Peyer's patch (tissue), 4 donors: ENCODE measurements at regions not wholly inside any gene's neighbourhood (a gene's known extent, or its start where the extent isn't known, plus 50 kb on each side); places are given as distances from the start of the nearest gene placed in this dataset.

Experiments
- DNase-seq, 3 donors: peaks; one replicate each; pipeline ENCODE4 v3.0.0-alpha.2; 2017 to 2019
- H3K27ac ChIP-seq, 4 donors: fragments of 200-600 bp; sonication (generic); one replicate each; pipeline ENCODE4 v1.5.1; 2016 to 2019
- H3K27me3 ChIP-seq, 2 donors: fragments of 200-600 bp; sonication (generic); one replicate each; pipeline ENCODE4 v1.5.1; 2019
- H3K36me3 ChIP-seq, 3 donors: fragments of 200-600 bp; sonication (generic); one replicate each; pipeline ENCODE4 v1.5.1; 2016 to 2019
- H3K4me1 ChIP-seq, 4 donors: fragments of 200-600 bp; sonication (generic); one replicate each; pipeline ENCODE4 v1.5.1; 2016 to 2019
- H3K4me3 ChIP-seq, 4 donors: fragments of 200-600 bp; sonication (generic); 1 replicate in 3 of 4; 2 replicates in 1 of 4; pipeline ENCODE4 v1.5.1; 2016 to 2019; ENCODE audit warnings: mild to moderate bottlenecking in 1 of 4
- H3K9me3 ChIP-seq, 4 donors: fragments of 200-600 bp; sonication (generic); one replicate each; pipeline ENCODE4 v1.5.1; 2016 to 2019; ENCODE audit warnings: mild to moderate bottlenecking in 1 of 4
- CTCF ChIP-seq, 6 experiments: fragments of 450-650 bp in 4 of 6; fragments of 200-600 bp in 2 of 6; sonication (generic) in 1 of 6; IDR thresholded peaks; one replicate each; pipeline ENCODE4 v1.5.1; 2017 to 2019; ENCODE audit warnings: antibody characterized with exemption in 6 of 6, mild to moderate bottlenecking in 3 of 6, moderate library complexity in 1 of 6
- POLR2A ChIP-seq, 2 donors: fragments of 450-650 bp; IDR thresholded peaks; one replicate each; pipeline ENCODE4 v1.5.1; 2017; ENCODE audit warnings: antibody characterized with exemption in 2 of 2, mild to moderate bottlenecking in 2 of 2, moderate library complexity in 2 of 2

DNA sequence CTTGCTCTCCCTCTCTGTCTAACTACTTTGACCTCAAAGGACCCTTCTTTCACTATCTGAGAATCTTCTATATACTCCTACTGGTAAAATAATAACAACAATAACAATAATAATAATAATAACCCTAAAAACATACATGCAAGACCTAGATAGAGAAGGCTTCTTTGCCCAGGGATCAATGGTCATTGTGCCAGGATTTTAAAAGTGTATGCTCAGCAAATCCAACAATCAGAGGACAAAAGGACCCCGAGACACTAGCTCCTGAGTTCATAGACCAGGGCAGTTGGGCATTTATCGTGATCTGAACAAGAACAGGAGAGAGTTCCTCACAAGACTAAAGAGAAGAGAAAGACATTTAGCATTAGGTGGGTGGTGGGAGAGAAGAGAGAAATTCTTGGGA, 358.5 kb downstream of the DAD1 start:
- Histone ChIP-seq H3K9me3 (no peaks in the 10 kb centered on the region), H3K4me1 (no peaks in the 10 kb centered on the region), H3K27me3 (no peaks in the 10 kb centered on the region), H3K27ac (no peak overlapping the region), H3K4me3 (no peak overlapping the region), H3K36me3 (no peaks in the 10 kb centered on the region)
- TF ChIP-seq POLR2A (IDR thresholded peaks at IDR 0.05), result no peak
- no peak for TF ChIP-seq CTCF (IDR thresholded peaks at IDR 0.05)
- DNase-seq, result no peak

- Histone ChIP-seq H3K9me3 (no peaks in the 10 kb centered on the region), H3K27me3 (no peaks in the 10 kb centered on the region), H3K27ac (no peak overlapping the region), H3K4me1 (no peaks in the 10 kb centered on the region), H3K36me3 (no peaks in the 10 kb centered on the region), H3K4me3 (no peak overlapping the region)
- no peak for TF ChIP-seq CTCF (IDR thresholded peaks at IDR 0.05)
- no peak for TF ChIP-seq POLR2A (IDR thresholded peaks at IDR 0.05)
- no peak for DNase-seq
These were observed 361.9 kb downstream of the DAD1 start for GRCh38 chr14:22227084-22227483.

DNA sequence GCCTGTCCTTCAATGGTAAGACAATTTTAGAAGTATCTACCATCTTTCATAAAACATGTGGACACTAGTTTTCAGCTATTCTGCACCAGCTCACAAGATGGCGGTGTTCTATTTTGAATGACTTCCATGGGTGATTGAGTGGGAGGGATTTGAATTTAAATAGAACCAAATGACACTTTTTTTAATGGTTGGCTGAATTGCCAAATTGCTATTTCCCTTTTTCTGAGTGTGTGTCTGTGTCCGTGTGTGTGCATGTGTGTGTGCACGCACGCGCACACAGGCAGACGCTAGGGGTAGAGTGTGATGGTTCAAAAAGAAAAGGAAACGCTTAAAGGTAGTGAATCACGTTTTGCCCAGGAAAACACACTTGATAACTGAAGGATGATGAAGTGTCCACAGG, 362.6 kb downstream of the DAD1 start:
- TF ChIP-seq CTCF (IDR thresholded peaks at IDR 0.05) (peak in 1 of 6 experiments; percentile 34), POLR2A (IDR thresholded peaks at IDR 0.05) (no peak)
- no peaks in the 10 kb centered on the region for H3K4me1 ChIP-seq
- no peaks in the 10 kb centered on the region for H3K27me3 ChIP-seq
- no peak overlapping the region for H3K27ac ChIP-seq
- DNase-seq, result peak in 1 of 3 donors; percentile 34
- H3K4me3 ChIP-seq, result no peak overlapping the region
- H3K9me3 ChIP-seq, result no peaks in the 10 kb centered on the region
- H3K36me3 ChIP-seq, result no peaks in the 10 kb centered on the region

DNA sequence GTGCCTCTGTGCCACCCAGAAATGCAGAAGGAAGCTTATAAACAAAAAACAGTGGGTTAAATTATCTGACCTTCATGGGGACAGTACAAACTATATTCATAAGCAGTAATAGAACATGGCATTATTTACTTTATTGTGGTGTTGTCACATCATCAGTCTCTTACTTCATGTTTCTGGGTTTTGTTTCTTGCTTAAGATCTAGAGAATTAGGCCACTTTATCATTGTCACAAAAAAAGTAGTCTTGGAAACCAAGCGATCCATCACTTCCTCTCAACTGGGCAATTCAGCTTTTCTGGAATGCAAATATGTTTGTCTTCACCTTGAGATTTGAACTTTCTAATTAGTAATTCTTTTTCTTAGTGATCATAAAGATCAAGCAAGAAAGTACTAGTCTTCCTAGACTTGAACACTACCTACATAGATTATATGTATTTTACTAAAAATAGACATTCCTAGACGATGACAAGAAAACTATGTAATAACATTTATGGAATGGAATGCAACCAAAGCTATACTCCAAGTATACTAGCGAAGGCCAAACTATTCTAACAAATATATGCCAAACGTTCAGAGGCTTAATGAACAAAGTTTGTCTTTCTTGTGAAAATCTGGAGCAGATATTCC, 363.4 kb downstream of the DAD1 start:
- no peaks in the 10 kb centered on the region for H3K36me3 ChIP-seq
- TF ChIP-seq POLR2A (IDR thresholded peaks at IDR 0.05), result no peak
- TF ChIP-seq CTCF (IDR thresholded peaks at IDR 0.05), result no peak
- H3K4me1 ChIP-seq, result no peaks in the 10 kb centered on the region
- no peak overlapping the region for H3K4me3 ChIP-seq
- no peaks in the 10 kb centered on the region for H3K27me3 ChIP-seq
- no peaks in the 10 kb centered on the region for H3K9me3 ChIP-seq
- DNase-seq, result no peak
- H3K27ac ChIP-seq, result no peak overlapping the region

DNA sequence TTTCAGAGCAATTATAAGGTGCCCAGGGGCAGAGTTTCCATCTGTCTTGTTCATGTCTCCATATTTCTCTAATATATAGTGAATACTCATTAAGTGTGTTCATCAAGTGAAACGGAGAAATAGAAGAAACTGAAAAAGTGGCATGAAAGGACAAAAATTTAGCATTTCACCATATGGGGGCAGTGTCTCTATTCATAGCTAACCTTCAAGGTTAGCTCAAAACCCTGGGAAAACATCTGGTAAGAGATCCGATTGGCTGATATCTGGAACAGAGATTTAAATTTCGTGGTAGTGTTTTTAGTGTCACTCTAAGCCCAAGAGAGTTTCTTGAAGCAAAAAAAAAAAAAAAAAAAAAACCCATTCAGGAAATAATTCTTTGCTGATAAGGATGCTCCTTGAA, 367.5 kb downstream of the DAD1 start:
- H3K27ac ChIP-seq, result no peak overlapping the region
- no peaks in the 10 kb centered on the region for H3K36me3 ChIP-seq
- no peaks in the 10 kb centered on the region for H3K9me3 ChIP-seq
- H3K27me3 ChIP-seq, result no peaks in the 10 kb centered on the region
- no peaks in the 10 kb centered on the region for H3K4me1 ChIP-seq
- no peak overlapping the region for H3K4me3 ChIP-seq
- DNase-seq, result no peak
- no peak for TF ChIP-seq POLR2A (IDR thresholded peaks at IDR 0.05)
- peak in 3 of 6 experiments; percentile 4 to 22 (median 10) for TF ChIP-seq CTCF (IDR thresholded peaks at IDR 0.05)

GRCh38 chr14:22220427-22220826, 368.6 kb downstream of the DAD1 start:
- no peak for TF ChIP-seq CTCF (IDR thresholded peaks at IDR 0.05)
- TF ChIP-seq POLR2A (IDR thresholded peaks at IDR 0.05), result no peak
- Histone ChIP-seq H3K36me3 (no peaks in the 10 kb centered on the region), H3K27me3 (no peaks in the 10 kb centered on the region), H3K9me3 (no peaks in the 10 kb centered on the region), H3K4me3 (no peak overlapping the region), H3K27ac (no peak overlapping the region), H3K4me1 (no peaks in the 10 kb centered on the region)
- DNase-seq, result no peak
